MM.1S (cell line): ENCODE measurements at regions not wholly inside any gene's neighbourhood (a gene's known extent, or its start where the extent isn't known, plus 50 kb on each side); places are given as distances from the start of the nearest gene placed in this dataset.

ENCODE experiments used
- DNase-seq: peaks from one replicate; pipeline ENCODE4 v3.0.0-alpha.2; 2015
- H2AFZ ChIP-seq: fragments of 300-600 bp; sonication (generic); 2 replicates; pipeline ENCODE4 v1.6.0; 2016; ENCODE audit warnings: antibody characterized with exemption, low read length
- H3F3A ChIP-seq: fragments of 300-600 bp; sonication (generic); 2 replicates; pipeline ENCODE4 v1.6.1; 2016; ENCODE audit warnings: mild to moderate bottlenecking, antibody characterized with exemption, low read length, moderate library complexity, mixed read lengths; ENCODE audit not compliant: insufficient read depth
- H3K27ac ChIP-seq: fragments of 300-600 bp; sonication (generic); 2 replicates; pipeline ENCODE4 v1.5.1; 2016; ENCODE audit warnings: mild to moderate bottlenecking, low read length
- H3K27me3 ChIP-seq: fragments of 300-600 bp; sonication (generic); replicated peaks from 2 replicates; pipeline ENCODE4 v1.6.0; 2016; ENCODE audit warnings: low read length; ENCODE audit not compliant: insufficient read depth
- H3K36me3 ChIP-seq: fragments of 300-600 bp; sonication (generic); replicated peaks from 2 replicates; pipeline ENCODE4 v1.6.1; 2016; ENCODE audit warnings: mild to moderate bottlenecking, low read length, mixed read lengths; ENCODE audit not compliant: insufficient read depth
- H3K4me1 ChIP-seq: fragments of 300-600 bp; sonication (generic); 2 replicates; pipeline ENCODE4 v1.6.1; 2016; ENCODE audit warnings: low read length, mixed read lengths
- H3K4me2 ChIP-seq: fragments of 300-600 bp; sonication (generic); 2 replicates; pipeline ENCODE4 v1.6.0; 2016; ENCODE audit warnings: low read depth, low read length
- H3K4me3 ChIP-seq: fragments of 300-600 bp; sonication (generic); 2 replicates; pipeline ENCODE4 v1.5.1; 2016; ENCODE audit warnings: low read length, mixed read lengths
- H3K79me2 ChIP-seq: fragments of 300-600 bp; sonication (generic); 2 replicates; pipeline ENCODE4 v1.6.1; 2016; ENCODE audit warnings: mixed run types, low read length, mixed read lengths
- H3K9ac ChIP-seq: fragments of 300-600 bp; sonication (generic); 2 replicates; pipeline ENCODE4 v1.6.1; 2016; ENCODE audit warnings: low read length, mixed read lengths
- H3K9me2 ChIP-seq: fragments of 300-600 bp; sonication (generic); replicated peaks from 2 replicates; pipeline ENCODE4 v1.6.1; 2016; ENCODE audit warnings: mild to moderate bottlenecking, low read length, mixed read lengths; ENCODE audit not compliant: insufficient read depth
- H3K9me3 ChIP-seq: fragments of 300-600 bp; sonication (generic); replicated peaks from 2 replicates; pipeline ENCODE4 v1.6.1; 2016; ENCODE audit warnings: mild to moderate bottlenecking, low read length, mixed read lengths; ENCODE audit not compliant: insufficient read depth
- H4K20me1 ChIP-seq: fragments of 300-600 bp; sonication (generic); 2 replicates; pipeline ENCODE4 v1.6.1; 2016; ENCODE audit warnings: mild to moderate bottlenecking, low read length, moderate library complexity, mixed read lengths; ENCODE audit not compliant: insufficient read depth
- CTCF ChIP-seq: fragments of 300-600 bp; sonication (generic); IDR thresholded peaks from 2 replicates; pipeline ENCODE4 v1.5.1; 2016; ENCODE audit warnings: antibody characterized with exemption, low read length, mixed read lengths
- EZH2 ChIP-seq: fragments of 300-600 bp; sonication (generic); optimal IDR thresholded peaks from 2 replicates; pipeline ENCODE3; 2017; ENCODE audit warnings: low read depth, mild to moderate bottlenecking, antibody characterized with exemption, low read length, mixed read lengths
- EZH2phosphoT487 ChIP-seq: fragments of 300-600 bp; sonication (generic); IDR thresholded peaks from 2 replicates; pipeline ENCODE4 v1.6.1; 2018; ENCODE audit warnings: antibody characterized with exemption, low read length

GRCh38 chr18:29436459-29436858 is 1259.5 kb upstream of the CDH2 start:
- Histone ChIP-seq H3K4me3 (no peak overlapping the region), H2AFZ (no peak overlapping the region), H3K4me2 (no peak overlapping the region), H3K9ac (no peak overlapping the region), H3F3A (no peaks in the 10 kb centered on the region), H3K27me3 (no peaks in the 10 kb centered on the region), H3K79me2 (no peaks in the 10 kb centered on the region), H3K27ac (no peak overlapping the region), H3K9me2 (no peaks in the 10 kb centered on the region), H4K20me1 (no peaks in the 10 kb centered on the region), H3K36me3 (no peaks in the 10 kb centered on the region), H3K9me3 (no peaks in the 10 kb centered on the region), H3K4me1 (no peaks in the 10 kb centered on the region)
- TF ChIP-seq EZH2, result no peak
- TF ChIP-seq EZH2phosphoT487, result no peak
- TF ChIP-seq CTCF, result 0 out of 2 replicates have a peak, but pooled peaks have one; percentile 8
- DNase-seq, result no peak

GRCh38 chr18:29434650-29435049 is 1257.7 kb upstream of the CDH2 start:
- no peaks in the 10 kb centered on the region for H4K20me1 ChIP-seq
- no peak overlapping the region for H3K4me3 ChIP-seq
- H3K27me3 ChIP-seq, result no peaks in the 10 kb centered on the region
- no peak overlapping the region for H3K4me2 ChIP-seq
- no peak overlapping the region for H2AFZ ChIP-seq
- TF ChIP-seq EZH2phosphoT487 (no peak), CTCF (no peak), EZH2 (no peak)
- H3K4me1 ChIP-seq, result no peaks in the 10 kb centered on the region
- no peaks in the 10 kb centered on the region for H3F3A ChIP-seq
- no peaks in the 10 kb centered on the region for H3K9me3 ChIP-seq
- H3K27ac ChIP-seq, result no peak overlapping the region
- no peak for DNase-seq
- H3K9me2 ChIP-seq, result no peaks in the 10 kb centered on the region
- no peaks in the 10 kb centered on the region for H3K79me2 ChIP-seq
- no peaks in the 10 kb centered on the region for H3K36me3 ChIP-seq
- no peak overlapping the region for H3K9ac ChIP-seq

- Histone ChIP-seq H3K9ac (no peak overlapping the region), H3K79me2 (no peaks in the 10 kb centered on the region), H3K4me1 (no peaks in the 10 kb centered on the region), H3F3A (no peaks in the 10 kb centered on the region), H3K4me2 (no peak overlapping the region), H3K9me2 (no peaks in the 10 kb centered on the region), H3K27ac (no peak overlapping the region), H3K9me3 (no peaks in the 10 kb centered on the region), H3K36me3 (no peaks in the 10 kb centered on the region), H4K20me1 (no peaks in the 10 kb centered on the region), H3K27me3 (no peaks in the 10 kb centered on the region), H3K4me3 (no peak overlapping the region), H2AFZ (no peak overlapping the region)
- no peak for DNase-seq
- TF ChIP-seq EZH2phosphoT487 (no peak), EZH2 (no peak), CTCF (no peak)
Measured at GRCh38 chr18:29430416-29430815, 1253.5 kb upstream of the CDH2 start.
